Posterior vena cava (tissue), 2 donors: ENCODE measurements at regions not wholly inside any gene's neighbourhood (a gene's known extent, or its start where the extent isn't known, plus 50 kb on each side); places are given as distances from the start of the nearest gene placed in this dataset.
"Not testable (repeated sequence)": the region's sequence is repeated elsewhere in the genome, so short reads cannot be mapped to it uniquely, and the experiment has no call there.

ENCODE experiments used
- DNase-seq: peaks from one replicate; pipeline ENCODE4 v3.0.0-alpha.2; 2020; ENCODE audit warnings: low spot score
- intact Hi-C, 2 donors: fragments of 100-400 bp; cut with DNase I; formaldehyde crosslinking; loops; one replicate each; pipeline versions ENCODE4 v1.14.1 to v1.14.2; 2022 to 2023
- donor health status: DM: yes; HTN: yes; CAD: no.
- donor health status: DM: yes; HTN: yes; CAD: no.

DNA sequence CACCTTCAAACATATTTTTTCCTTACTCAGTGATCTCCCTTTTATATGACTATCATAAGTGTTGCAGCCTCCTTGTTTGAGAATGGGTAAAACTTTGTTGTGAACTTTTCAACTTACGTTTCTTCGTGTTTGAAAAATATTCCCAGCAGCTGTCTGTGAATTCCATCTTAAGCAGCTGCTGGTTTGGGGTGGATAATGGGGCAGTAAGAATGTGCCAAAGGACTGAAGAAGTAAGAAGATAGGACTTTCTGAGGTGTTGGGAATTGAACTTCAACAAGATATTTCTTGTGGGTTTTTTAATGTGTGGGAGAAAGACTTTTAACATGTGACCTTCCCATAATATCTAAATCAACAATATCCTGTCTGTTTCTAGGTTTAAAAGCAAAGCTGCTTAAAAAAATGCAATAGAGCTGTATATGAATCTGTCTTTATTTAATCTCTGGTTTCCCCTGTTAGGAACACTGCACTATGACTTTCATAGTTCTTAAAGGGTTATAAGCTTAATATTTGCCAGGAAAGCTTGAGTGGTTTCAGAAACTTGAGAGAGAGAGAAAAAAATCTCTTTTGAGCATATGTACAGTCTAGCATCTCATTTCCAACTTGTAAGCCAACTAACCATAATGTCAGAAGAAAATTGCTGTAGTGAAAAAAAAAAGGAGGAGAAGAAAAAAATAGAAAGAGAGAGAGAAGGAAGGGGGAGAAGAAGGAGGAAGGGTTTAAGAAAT, 1659.2 kb upstream of the FLRT2 start:
- intact Hi-C loops, result no loop called here
- no peak for DNase-seq

DNA sequence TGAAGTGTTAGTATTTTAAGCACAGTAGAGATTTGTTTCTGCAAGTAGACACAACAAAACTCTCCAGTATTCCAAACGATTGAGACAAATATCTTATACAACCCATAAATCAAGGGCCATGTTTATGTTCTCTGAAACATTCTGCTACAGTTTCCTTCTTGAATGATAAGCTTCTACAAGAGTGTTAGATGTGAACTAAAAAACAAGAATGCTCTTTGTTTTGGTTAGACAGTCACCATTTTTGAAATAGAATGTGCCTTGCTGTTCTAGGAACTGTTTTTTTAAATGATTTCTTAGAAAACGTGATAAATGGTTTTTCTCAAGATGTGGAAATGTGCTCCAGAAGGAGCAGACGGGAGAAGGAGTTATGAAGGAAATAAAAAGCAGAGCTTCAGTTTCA, 1656.3 kb upstream of the FLRT2 start:
- intact Hi-C loops, result no loop called here
- DNase-seq, result no peak

DNA sequence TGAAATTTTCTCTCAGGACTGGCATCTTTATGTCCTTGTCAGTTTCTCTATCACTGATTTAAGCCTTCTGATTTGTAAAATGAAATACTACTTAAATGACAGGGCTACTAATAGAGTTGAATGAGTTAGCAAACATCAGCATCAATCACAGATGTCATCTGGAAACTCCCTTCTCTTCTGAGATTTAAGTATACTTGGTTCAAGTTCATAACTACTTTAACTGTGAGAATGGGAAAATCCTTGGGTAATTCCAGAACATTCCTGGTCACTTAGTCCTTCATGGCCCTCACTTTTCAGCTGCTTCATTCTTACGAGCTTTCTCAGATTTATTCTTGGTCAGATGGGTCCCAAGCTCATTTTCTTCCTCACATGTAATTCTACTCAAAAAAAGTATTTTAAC, 1655.3 kb upstream of the FLRT2 start:
- intact Hi-C loops, result no loop called here
- no peak for DNase-seq

DNA sequence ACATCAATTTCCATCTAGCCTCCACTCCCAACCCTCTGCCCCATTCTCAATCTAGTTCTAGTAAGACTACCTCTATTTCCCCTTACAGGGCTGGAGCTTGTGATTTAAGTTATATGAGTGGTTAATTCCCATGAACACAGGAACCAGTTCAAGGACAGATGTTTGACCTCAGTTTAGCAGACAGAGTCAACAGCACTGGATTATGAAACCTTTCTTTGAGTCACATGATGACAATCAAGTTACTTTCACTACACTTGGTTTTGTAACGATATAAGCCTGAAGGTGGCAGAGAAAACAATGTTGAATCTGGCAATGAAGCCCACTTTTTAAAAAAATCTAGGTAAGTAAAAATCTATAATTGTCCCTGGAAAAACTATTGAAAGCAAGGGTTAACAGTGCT, 1646.2 kb upstream of the FLRT2 start:
- DNase-seq, result no peak
- intact Hi-C loops, result no loop called here

DNA sequence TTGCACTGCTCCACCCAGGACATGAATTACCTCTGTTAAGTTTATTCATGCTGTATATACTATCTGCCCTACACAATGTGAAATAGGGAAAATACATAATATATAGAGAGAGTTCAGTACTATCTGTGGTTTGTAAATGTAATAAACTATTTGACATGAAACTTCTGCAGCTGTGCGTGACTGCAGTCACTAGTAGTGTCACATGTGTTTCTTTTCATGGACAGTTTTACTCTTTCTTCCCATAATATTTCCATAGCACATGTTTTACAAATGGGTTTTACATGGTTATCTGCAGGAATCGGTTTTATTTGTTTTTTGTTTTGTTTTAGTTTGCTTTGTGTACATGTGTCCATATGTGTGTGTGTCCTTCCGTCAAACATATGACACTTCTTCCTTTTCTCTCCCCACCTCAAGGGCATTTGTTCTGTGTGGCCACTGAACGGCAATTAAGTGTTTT, 1644.1 kb upstream of the FLRT2 start:
- intact Hi-C loops, result no loop called here
- DNase-seq, result no peak

DNA sequence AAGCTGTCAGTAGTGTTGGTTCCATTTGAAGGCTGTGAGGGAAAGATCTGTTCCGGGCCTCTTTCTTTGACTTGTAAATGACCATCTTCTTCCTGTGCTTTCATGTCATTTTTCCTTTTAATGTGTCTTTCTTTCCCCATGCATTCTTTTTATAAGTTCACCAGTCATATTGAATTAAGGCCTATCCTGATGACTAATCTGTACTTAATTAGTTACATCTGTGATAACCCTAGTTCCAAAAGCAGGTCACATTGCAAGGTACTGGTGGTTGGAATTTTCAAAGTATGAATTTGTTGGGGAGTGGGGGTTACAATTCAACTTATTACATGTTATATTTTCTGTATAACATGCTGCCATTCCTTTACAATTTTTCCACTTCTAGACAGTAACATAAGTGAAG, 1642.1 kb upstream of the FLRT2 start:
- DNase-seq, result no peak
- intact Hi-C loops, result no loop called here

DNA sequence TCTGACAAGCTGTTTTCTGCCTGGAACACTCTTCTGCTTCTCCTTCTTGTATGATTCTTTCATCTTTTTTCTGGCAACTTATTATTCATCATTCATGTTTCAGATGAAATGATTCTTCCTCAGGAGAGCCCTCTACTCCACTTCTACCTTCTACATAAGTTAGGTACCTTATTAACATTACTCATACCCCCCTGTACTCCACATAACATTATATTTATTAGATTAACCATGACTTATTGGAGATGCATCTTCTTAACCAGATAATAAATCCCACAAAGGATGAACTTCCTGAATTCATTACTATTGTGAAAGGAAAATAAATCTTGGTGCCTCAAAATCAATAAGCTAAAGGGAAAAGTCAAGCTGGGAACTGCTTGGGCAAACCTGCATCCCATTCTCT, 1636.5 kb upstream of the FLRT2 start:
- DNase-seq, result no peak
- intact Hi-C loops, result no loop called here

DNA sequence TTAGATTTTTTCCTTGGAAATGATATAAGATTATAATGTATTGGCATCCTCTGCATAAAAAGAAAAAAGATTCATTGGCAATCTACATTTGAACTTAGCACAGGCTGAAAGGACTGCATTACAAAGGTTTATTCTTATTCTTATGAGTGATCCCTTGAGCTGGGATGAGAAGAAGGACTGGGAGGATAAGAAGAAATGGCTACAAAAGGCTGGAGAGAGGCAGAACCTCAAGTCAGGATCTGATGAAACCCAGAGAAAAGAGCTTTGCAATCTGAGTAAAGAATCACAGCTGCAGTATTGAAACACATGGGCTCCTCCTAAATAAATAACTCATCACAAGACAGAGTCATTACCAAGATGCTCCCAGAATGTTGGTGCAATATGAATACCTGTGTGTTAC, 1635.4 kb upstream of the FLRT2 start:
- DNase-seq, result no peak
- intact Hi-C loops, result no loop called here

DNA sequence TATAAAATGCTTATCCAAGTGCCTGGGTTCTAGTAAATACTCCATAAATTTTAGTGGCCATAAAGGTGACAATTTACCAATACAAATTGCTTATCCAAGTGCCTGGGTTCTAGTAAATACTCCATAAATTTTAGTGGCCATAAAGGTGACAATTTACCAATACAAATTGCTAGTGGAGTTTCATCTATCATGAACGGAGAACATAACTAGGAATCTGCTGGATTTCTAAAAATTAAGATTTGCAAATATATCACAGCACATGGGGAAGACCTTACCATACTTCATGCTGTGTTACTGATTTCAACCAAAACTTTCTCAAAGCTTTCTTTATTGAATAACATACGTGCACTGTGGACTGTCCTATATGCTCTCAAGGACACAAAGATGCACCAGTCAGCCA, 1631.4 kb upstream of the FLRT2 start:
- intact Hi-C loops, DNase-seq: not testable (repeated sequence)

DNA sequence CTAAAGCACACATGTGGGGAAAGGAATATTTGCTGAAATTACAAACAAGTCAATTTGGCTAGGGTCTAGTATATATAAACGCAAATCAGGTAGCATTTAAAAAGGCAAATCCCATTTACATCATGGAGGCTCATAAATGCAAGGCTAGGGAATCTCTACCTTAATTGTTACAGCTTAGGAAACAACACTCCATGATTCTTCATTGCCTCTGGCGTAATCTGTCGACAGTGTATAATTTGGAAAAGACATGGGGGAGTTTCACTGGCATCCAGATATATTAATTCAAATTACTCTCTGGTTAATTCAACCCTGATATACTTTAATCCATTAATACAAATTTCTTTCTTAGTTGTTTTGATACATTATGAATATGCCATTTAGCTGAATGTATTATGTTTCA, 1630.2 kb upstream of the FLRT2 start:
- intact Hi-C loops, result loop anchor here in 1 of 2 donors (1.0 to 10.0 kb wide), 2 partner anchors 33 to 875 kb away; no protein-coding TSS in a partner anchor
- no peak for DNase-seq

DNA sequence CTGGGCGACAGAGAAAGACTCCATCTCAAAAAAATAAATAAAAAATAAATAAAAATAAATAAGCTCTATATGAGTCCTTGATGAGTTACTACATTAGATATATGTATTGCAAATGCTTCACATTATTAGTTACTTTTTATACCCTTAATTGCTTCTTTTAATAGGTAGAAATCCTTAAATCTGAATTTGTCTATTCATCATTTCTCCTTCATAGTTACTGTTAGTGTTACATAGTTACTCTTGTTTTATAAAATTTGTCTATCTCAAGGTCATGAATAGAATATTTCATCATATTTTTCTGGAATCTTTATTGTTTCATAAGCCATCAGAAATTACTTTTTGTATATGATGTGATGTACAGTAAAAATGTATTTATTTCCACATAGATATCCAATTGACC, 1624.8 kb upstream of the FLRT2 start:
- no peak for DNase-seq
- intact Hi-C loops, result loop anchor here in 1 of 2 donors (10.0 kb wide), 1 partner anchor 880 kb away; no protein-coding TSS in a partner anchor

DNA sequence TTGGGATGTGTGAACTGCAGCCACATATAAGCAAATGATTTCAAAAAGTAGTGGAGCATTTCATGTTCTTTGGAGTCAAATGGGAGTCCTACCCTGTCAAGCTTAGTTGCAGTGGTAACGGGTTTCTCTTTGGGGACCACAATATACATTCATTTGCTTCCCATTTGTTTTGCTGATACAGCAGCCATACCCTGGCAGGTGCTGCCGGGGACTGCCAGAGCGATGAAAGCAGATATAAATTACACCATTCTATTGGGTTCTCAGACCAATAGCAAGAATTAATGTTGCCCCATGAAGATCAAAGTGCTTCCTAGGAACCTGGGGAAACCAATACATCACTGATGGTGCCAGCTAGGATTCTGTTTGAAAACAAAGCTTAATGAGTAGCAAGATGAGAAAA, 1621.5 kb upstream of the FLRT2 start:
- intact Hi-C loops, result loop anchor here in 1 of 2 donors (10.0 kb wide), 1 partner anchor 884 kb away; no protein-coding TSS in a partner anchor
- DNase-seq, result no peak

DNA sequence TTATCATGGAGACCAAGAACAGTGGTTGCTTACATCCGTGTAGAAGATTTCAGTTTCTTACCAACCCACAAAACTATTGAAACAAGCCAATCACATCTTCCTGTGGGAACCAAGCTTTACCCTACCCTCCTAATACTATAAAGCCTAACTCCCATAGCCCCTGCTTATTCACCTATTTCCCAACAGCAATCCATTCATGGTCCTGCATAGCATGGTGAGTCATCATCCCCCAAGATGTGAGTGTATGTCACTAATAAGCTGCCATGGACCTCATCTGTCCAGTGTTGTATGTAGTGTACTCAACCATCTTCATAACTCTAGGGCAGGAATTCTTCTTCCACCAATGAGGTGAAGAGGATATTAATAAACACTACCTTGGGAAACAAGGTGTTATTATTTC, 1620.4 kb upstream of the FLRT2 start:
- intact Hi-C loops, result loop anchor here in 1 of 2 donors (10.0 kb wide), 1 partner anchor 885 kb away; no protein-coding TSS in a partner anchor
- no peak for DNase-seq

DNA sequence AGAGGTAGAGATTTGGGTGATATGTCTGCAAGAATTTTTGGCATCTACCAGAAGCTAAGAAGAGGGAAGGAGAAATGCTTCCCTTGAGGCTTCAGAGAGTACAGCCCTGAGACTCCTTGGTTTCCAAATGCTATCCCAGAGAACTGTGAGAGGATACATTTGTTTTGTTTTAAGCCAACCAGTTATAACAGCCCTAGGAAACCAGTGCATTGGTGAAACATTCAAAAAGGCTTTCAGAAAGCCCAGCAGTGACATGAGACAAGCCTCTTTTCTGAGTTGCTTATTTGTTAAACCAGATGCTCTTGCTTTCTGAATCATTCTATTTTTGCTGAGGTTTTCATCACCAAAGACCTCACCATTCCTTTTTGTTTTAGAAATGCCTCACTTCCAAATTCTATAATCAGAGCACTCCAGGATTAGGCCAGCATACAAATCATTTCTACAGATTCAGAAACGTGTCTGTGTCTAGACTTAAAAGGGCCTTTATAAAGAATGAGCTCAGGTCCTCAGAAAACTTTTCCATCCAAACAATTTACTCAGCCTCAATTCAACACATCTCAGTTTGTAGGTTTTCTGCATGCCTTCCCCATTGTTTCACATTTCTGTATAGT, 1617.8 kb upstream of the FLRT2 start:
- intact Hi-C loops, result no loop called here
- DNase-seq, result no peak

DNA sequence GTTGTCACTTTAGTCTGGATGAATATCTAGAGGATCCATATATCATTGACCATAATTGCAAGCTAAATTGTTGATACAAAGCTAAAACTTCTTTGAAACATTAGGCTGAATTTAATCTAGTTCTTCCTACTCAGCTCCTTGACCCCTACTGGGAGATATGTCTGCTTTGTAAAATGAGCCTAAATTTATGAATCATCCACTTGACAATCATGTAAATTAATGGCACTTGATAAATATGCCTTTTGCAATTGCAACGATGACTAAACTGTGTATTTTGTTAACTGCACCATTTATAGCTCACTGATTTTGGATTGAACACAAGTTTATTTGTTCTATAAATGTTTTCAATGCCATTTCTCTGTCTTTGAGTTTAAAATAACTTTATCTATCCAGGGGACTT, 1616.5 kb upstream of the FLRT2 start:
- intact Hi-C loops, result no loop called here
- DNase-seq, result no peak

DNA sequence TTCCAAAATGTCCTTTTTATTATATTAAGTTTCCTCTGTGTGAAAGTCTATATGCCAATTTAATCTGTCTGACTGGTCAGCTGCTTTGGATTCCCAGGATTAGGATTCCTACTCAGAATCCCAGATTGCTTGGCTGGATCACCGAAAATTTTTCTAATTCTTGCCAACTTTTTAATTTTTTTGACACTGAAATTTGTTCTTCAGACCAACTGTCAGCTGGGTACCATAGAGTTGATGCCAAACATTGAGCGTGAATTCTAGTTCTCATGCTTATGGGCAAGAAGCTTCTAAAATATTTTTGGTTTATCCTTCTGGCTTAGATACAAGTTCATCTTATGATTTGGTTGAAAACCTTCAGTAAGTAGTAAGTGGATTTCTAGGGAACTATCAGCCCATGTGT, 1611.4 kb upstream of the FLRT2 start:
- no peak for DNase-seq
- intact Hi-C loops, result no loop called here

DNA sequence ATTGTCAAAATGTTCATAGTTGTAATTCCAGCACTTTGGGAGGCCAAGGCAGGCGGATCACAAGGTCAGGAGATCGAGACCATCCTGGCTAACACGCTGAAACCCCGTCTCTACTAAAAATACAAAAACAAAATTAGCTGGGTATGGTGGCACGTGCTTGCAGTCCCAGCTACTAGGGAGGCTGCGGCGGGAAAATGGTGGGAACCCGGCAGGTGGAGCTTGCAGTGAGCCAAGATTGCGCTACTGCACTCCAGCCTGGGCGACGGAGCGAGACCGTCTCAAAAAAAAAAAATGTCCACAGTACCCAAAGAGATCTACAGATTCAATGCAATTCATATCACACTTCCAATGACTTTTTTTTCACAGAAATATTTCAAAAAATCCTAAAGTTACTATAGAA, 1610.3 kb upstream of the FLRT2 start:
- intact Hi-C loops, result not testable (repeated sequence)
- peak; percentile 80 for DNase-seq

DNA sequence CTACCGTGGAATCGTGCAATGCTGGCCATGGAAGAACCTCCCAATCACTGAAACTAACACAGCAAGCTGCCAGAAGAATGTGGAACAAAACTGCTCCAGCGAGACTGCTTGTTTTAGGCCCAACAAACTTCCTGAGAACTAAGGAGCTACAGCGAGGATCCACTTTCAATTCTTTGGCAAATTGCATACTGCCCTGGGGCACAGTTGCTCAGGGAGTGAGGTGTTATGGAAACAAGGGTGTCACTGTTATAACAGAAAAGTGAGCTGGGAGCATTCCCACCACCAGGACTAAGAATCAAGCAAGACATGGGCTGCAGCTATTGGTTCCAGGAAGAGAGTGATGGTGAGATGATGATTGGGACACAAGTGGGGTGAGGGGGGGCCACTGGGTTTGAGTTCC, 1606.1 kb upstream of the FLRT2 start:
- no peak for DNase-seq
- intact Hi-C loops, result no loop called here

DNA sequence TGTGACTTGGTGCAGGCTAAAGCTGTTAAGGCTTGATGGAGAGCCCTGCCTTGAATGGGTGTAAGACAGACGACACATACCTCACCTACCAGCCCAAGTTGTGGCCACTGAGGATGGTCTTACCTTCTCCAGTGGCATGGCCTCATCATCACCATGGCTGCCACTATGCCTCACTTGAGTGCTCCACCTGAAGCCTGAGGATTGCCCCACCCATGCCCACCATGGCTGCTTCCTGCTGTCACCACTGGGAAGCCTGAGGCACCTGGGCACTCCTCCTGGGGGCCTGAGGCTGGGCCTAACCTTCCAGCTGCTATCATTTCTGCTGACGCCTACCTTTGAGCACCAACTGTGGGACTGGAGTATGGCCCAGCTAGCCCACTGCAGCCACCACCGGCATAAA, 1605.7 kb upstream of the FLRT2 start:
- intact Hi-C loops, result no loop called here
- no peak for DNase-seq

DNA sequence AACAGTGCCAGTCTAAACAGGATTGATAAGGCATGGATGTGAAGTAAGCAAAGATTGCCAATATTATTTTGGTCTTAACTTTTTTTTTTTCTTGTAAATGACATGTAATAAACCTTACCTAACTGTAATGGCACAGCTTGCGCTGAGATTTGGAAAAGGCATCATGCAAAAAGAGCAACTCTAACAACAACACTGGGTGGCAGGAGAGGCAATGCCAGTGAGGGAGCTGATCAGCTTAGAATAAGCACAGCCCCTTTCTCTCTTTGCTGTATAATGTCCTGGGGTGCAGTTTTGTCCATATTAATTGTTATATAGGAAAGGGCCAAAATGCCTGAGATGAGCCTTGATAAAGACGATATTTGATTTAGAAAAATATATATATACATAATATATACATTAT, 1589.7 kb upstream of the FLRT2 start:
- intact Hi-C loops, result no loop called here
- DNase-seq, result no peak

DNA sequence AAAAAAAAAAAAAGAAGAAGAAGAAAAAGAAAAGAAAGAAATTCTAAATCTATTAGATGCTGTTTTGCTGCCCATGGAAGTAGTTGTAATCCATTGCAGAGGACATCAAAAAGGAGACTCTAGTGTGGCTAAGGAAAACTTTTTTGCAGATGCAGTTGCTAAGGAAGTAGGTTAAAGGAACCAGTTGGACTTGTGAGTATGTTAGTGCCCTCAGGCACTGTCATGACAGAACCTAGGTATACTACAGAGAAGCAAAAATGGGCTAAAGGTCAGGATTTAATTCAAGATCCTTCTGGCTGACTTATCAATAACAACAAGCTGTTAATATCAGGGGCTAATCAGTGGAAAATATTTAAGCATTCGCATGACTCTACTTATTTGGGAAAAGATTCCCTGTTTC, 1571.6 kb upstream of the FLRT2 start:
- no peak for DNase-seq
- intact Hi-C loops, result loop anchor here in 1 of 2 donors (5.0 kb wide), 1 partner anchor 301 kb away; no protein-coding TSS in a partner anchor
